GM23338 (cell line): ENCODE measurements at regions not wholly inside any gene's neighbourhood (a gene's known extent, or its start where the extent isn't known, plus 50 kb on each side); places are given as distances from the start of the nearest gene placed in this dataset.

Experiments
- CTCF ChIP-seq, 2 experiments: fragments of 200-600 bp in 1 of 2; sonication (generic) in 1 of 2; conservative IDR thresholded peaks; 2 replicates each; pipeline versions ENCODE4 v1.5.1 to v1.6.1; 2016 to 2017; ENCODE audit warnings: antibody characterized with exemption in 2 of 2, low read depth in 2 of 2, mild to moderate bottlenecking in 2 of 2, moderate library complexity in 1 of 2
- POLR2AphosphoS5 ChIP-seq: IDR thresholded peaks from 2 replicates; pipeline ENCODE4 v1.6.1; 2016; ENCODE audit warnings: antibody characterized with exemption, low read depth

GRCh38 chr1:185515696-185516095 lies 198.7 kb upstream of the IVNS1ABP start:
- TF ChIP-seq CTCF (conservative IDR thresholded peaks at IDR 0.05; ENCODE audit: low read depth in 2 of 2) (no peak), POLR2AphosphoS5 (no peak)
